AG04450 (cell line): ENCODE measurements at regions not wholly inside any gene's neighbourhood (a gene's known extent, or its start where the extent isn't known, plus 50 kb on each side); places are given as distances from the start of the nearest gene placed in this dataset.

Source experiments
- CTCF ChIA-PET: fragments of 300-600, 350-600 bp; formaldehyde crosslinking; extraction: SDS; loops from one replicate; lab custom pipeline; 2022; ENCODE audit warnings: antibody characterized with exemption, inconsistent platforms; lab: Charles Lee
- POLR2A ChIA-PET: fragments of 350-600 bp; formaldehyde crosslinking; extraction: SDS; loops from one replicate; lab custom pipeline; 2021; ENCODE audit warnings: antibody characterized with exemption, inconsistent platforms; lab: Yijun Ruan, JAX
- DNase-seq: peaks from one replicate; pipeline ENCODE4 v3.0.0-alpha.2; 2011; ENCODE audit warnings: low read depth, low spot score
- H3K27ac ChIP-seq: one replicate; pipeline ENCODE4 v1.5.1; 2012; ENCODE audit warnings: low read depth, low read length, control low read depth
- H3K27me3 ChIP-seq: one replicate; pipeline ENCODE4 v1.6.0; 2012; ENCODE audit warnings: low read length; ENCODE audit not compliant: control insufficient read depth, insufficient read depth
- H3K4me3 ChIP-seq: 2 replicates; pipeline ENCODE4 v1.5.1; 2011; ENCODE audit warnings: mild to moderate bottlenecking, low read depth, low read length, control low read depth
- H3K9me3 ChIP-seq: 2 replicates; pipeline ENCODE4 v1.5.1; 2012; ENCODE audit warnings: low read length; ENCODE audit not compliant: control insufficient read depth, insufficient read depth
- TF ChIP-seq, protein P1 (sequence below): IDR thresholded peaks from 2 replicates; pipeline ENCODE4 v1.5.1; 2011; ENCODE audit warnings: low read depth, low read length, control low read depth, inconsistent platforms

GRCh38 chr16:27632216-27632615 lies 82.3 kb downstream of the KATNIP start:
- Histone ChIP-seq H3K4me3 (no peak overlapping the region), H3K9me3 (no peaks in the 10 kb centered on the region), H3K27me3 (no peaks in the 10 kb centered on the region), H3K27ac (no peak overlapping the region)
- no peak for DNase-seq
- TF ChIP-seq, protein P1, sequence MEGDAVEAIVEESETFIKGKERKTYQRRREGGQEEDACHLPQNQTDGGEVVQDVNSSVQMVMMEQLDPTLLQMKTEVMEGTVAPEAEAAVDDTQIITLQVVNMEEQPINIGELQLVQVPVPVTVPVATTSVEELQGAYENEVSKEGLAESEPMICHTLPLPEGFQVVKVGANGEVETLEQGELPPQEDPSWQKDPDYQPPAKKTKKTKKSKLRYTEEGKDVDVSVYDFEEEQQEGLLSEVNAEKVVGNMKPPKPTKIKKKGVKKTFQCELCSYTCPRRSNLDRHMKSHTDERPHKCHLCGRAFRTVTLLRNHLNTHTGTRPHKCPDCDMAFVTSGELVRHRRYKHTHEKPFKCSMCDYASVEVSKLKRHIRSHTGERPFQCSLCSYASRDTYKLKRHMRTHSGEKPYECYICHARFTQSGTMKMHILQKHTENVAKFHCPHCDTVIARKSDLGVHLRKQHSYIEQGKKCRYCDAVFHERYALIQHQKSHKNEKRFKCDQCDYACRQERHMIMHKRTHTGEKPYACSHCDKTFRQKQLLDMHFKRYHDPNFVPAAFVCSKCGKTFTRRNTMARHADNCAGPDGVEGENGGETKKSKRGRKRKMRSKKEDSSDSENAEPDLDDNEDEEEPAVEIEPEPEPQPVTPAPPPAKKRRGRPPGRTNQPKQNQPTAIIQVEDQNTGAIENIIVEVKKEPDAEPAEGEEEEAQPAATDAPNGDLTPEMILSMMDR, result no peak
- ChIA-PET CTCF (interaction anchor here (5.0 kb wide), 1 partner anchor 8 kb away, joined by 49 read pairs; no protein-coding TSS in a partner anchor), POLR2A (no interaction called here)

DNA sequence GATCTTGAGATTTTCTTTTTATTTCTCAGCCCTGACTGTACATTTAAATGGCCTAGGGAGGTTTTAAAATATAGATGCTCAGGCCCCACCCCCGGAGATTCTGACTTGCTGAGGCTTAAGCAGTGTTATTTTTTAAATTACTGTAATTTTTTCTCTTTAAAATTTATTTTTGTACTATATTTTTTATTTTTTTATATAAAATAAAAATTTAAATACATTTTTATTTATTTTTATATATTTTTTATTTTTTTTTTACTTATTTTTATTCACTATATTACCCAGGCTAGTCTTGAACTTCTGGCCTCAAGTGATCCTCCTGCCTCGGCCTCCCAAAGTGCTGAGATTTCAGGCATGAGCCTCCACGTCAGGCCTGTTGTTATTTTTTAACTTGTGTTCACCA lies 83.3 kb downstream of the KATNIP start:
- no peak for DNase-seq
- ChIA-PET CTCF (no interaction called here), POLR2A (no interaction called here)
- TF ChIP-seq, protein P1, result no peak
- H3K27me3 ChIP-seq, result no peaks in the 10 kb centered on the region
- H3K9me3 ChIP-seq, result no peaks in the 10 kb centered on the region
- no peak overlapping the region for H3K4me3 ChIP-seq
- no peak overlapping the region for H3K27ac ChIP-seq

GRCh38 chr16:27633721-27634120 lies 83.8 kb downstream of the KATNIP start:
- Histone ChIP-seq H3K27ac (no peak overlapping the region), H3K27me3 (no peaks in the 10 kb centered on the region), H3K9me3 (no peaks in the 10 kb centered on the region), H3K4me3 (no peak overlapping the region)
- DNase-seq, result no peak
- TF ChIP-seq, protein P1, result no peak
- POLR2A ChIA-PET, result interaction anchor here (1.5 kb wide), 1 partner anchor 8 kb away, joined by 3 read pairs; no protein-coding TSS in a partner anchor
- CTCF ChIA-PET, result no interaction called here

GRCh38 chr16:27634779-27635178 lies 84.8 kb downstream of the KATNIP start:
- peak overlapping the region; percentile 31 for H3K27ac ChIP-seq
- CTCF ChIA-PET, result no interaction called here

More at GRCh38 chr16:27634779-27635178, 84.8 kb downstream of the KATNIP start:
- Histone ChIP-seq H3K27me3 (no peaks in the 10 kb centered on the region), H3K9me3 (no peaks in the 10 kb centered on the region), H3K4me3 (no peak overlapping the region)
- peak; percentile 34 for DNase-seq
- POLR2A ChIA-PET, result interaction anchor here (1.5 kb wide), 1 partner anchor 9 kb away, joined by 3 read pairs; no protein-coding TSS in a partner anchor
- TF ChIP-seq, protein P1, result no peak
